Erythroblast (primary cell): ENCODE measurements at regions not wholly inside any gene's neighbourhood (a gene's known extent, or its start where the extent isn't known, plus 50 kb on each side); places are given as distances from the start of the nearest gene placed in this dataset.

Experiments used
- DNase-seq, 2 experiments: peaks; one replicate each; lab custom pipeline; 2025; lab: John Stamatoyannopoulos, UW
- GATA1 ChIP-seq: IDR thresholded peaks from 2 replicates; pipeline ENCODE4 v1.6.1; 2011; ENCODE audit warnings: low read depth, mild to moderate bottlenecking, control low read depth, low read length, moderate library complexity
- POLR2A ChIP-seq: IDR thresholded peaks from 2 replicates; pipeline ENCODE4 v1.6.1; 2011; ENCODE audit warnings: mild to moderate bottlenecking, low read length

DNA sequence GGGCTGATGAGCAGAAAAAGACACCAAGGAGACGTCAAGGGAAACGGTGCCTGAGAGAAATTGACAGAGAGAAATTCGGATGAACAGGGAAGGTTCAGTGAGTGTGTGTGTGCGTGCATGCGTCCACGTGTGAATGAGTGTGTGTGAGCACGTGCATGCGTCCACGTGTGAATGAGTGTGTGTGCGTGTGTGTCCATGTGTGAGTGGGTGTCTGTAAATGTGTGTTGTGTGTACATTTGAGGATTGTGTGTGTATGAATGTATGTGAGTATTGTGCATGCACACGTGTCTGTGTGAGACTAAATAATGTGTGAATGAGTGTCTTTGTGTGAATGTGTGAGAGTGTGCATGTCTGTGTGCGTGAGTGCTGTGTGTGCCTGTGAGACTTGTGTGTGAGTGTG lies 137.4 kb upstream of the MED13L start:
- TF ChIP-seq GATA1 (no peak), POLR2A (no peak)
- no peak for DNase-seq

DNA sequence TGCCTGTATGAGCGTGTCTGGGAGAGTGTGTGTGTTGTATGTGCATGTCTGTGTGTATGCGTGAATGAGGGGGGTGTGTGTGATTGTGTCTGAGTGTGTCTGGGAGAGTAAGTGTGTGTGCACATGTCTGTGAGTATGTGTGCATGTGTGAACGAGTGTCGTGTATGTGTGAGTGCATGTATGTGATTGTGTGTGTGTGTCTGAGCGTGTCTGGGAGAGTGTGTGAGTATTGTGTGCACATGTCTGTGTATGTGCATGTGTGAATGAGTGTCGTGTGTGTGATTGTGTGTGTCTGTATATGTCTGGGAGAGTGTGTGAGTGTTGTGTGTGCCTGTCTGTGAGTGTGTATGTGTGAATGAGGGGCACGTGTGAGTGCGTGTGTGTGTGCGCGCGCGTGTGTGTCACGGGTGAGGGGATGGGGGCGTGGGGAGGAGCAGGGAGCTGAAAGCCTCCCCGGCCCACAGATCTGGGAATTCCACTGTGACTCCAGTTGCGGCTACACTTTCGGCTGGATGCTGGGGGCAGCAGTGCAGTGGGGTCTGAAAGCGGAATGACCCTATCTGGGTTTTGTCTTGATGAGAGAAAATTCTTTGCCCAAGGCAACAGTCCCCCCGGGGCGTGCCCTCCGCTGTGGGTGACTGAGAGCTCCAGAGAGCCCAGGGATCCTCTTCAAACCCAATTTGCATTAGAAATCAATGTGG lies 138.1 kb upstream of the MED13L start:
- DNase-seq: no peak
- TF ChIP-seq GATA1: no peak
- no peak for TF ChIP-seq POLR2A

DNA sequence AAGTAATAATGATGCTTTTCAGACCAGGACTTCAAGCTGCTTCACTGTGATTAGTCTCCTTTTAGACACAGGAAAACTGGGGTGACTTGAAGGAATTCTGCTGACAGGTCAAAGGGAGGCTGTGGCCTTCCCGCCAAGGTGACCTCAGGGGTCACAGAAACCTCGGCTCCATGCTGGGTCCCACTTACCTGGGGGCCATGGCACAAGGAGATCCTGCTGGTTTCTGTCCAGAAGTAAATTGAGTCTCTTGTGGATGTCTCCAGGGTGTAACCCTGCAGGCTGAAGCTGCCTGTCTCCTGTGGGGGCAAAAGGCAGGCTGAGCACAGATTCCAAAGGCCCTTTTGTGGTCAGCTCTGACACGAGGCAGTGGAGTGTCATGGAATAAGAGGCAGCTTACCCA lies 138.7 kb upstream of the MED13L start:
- TF ChIP-seq GATA1: no peak
- no peak for TF ChIP-seq POLR2A
- DNase-seq: no peak

- no peak for TF ChIP-seq POLR2A
- no peak for TF ChIP-seq GATA1
- DNase-seq: no peak
Measured at GRCh38 chr12:116418551-116418950, 140.6 kb upstream of the MAP1LC3B2 start.

DNA sequence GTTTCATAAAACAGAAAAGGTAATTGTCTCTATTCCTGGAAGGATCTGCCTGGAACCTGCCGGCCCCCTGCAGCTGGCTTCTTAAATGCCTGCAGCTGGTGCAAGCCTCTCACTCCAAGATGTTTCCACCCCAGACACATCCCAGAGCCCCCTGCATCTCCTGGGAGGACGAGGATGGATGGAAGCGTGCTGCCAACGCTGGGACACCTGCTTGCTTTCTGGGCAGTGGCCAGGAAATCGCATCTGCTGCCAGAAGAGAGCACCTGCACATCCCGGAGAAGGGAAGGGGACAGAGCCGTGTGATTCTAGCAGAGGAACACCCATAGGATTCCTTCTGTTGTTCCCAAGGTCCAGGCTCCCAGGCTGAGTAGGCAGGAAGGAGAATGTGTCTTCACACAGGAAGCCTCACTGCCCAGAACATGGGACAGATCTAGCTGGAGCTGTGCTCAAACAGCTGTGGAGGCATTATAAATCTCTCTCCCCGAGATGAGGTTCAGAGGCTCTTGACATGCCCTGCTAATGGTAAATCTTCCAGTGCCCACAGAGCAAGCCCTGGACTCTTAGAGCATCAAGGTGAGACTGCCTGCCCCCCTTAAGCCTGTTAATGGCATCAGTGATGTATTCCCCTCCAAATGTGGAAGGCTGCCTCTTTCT lies 138.8 kb upstream of the MAP1LC3B2 start:
- no peak for DNase-seq
- TF ChIP-seq POLR2A: no peak
- TF ChIP-seq GATA1: no peak

- TF ChIP-seq POLR2A (no peak), GATA1 (no peak)
- no peak for DNase-seq
Measured at GRCh38 chr12:116421785-116422538, 137.2 kb upstream of the MAP1LC3B2 start.

DNA sequence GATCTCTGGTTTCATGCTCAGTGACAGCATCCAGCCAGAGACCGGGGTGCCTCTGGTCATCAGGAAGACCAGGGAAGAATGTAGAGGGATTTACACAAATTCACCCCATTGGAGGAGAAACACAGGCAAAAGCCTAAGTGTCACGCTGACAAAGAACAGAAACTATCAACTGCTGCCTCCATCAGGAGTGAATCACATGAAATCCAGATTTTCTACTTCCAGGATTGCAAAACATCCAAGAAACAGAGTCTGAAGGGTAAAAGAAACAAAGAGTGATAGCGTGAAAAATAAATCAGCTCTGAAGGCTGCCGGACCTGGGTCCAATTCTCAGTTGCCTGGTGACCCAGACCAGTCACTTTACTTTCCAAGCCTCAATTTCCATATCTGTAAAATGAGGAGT lies 136.1 kb upstream of the MAP1LC3B2 start:
- no peak for TF ChIP-seq POLR2A
- TF ChIP-seq GATA1: no peak

DNA sequence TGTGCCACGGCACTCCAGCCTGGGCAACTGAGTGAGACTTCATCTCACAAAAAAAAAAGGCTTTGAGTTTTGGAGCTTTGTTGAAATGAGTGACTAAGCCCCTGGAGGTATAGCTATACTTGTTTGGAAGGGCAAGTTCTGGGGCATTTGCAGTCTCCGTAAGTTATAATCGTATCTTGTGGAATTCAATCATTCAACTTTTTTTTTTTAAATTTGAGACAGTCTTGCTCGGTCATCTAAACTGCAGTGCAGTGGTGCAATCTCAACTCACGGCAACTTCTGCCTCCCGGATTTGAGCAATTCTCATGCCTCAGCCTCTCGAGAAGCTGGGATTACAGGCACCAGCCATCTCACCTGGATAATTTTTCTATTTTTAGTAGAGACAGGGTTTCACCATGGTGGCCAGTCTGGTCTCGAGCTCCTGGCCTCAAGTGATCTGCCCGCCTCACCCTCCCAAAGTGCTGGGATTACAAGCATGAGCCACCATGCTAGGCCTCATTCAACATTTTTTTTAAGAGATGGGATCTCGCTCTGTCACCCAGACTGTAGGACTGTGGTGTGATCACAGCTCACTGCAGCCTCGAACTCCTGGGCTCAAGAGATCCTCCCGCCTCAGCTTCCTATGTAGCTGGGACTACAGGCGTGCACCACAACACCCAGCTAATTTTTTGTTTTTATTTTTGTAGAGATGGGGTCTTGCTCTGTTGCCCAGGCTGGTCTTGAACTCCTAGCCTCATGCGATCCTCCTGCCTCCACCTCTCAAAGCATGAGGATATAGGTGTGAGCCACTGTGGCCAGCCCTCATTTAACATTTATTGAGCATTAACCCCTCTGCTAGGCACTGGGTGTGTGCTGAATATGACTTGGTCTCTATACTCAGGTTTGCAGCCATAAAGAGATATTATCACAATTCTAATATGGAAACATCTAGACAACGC lies 133.7 kb upstream of the MAP1LC3B2 start:
- no peak for TF ChIP-seq POLR2A
- no peak for TF ChIP-seq GATA1
- DNase-seq: no peak

More for the DNA sequence above, 136.1 kb upstream of the MAP1LC3B2 start:
- DNase-seq: no peak

DNA sequence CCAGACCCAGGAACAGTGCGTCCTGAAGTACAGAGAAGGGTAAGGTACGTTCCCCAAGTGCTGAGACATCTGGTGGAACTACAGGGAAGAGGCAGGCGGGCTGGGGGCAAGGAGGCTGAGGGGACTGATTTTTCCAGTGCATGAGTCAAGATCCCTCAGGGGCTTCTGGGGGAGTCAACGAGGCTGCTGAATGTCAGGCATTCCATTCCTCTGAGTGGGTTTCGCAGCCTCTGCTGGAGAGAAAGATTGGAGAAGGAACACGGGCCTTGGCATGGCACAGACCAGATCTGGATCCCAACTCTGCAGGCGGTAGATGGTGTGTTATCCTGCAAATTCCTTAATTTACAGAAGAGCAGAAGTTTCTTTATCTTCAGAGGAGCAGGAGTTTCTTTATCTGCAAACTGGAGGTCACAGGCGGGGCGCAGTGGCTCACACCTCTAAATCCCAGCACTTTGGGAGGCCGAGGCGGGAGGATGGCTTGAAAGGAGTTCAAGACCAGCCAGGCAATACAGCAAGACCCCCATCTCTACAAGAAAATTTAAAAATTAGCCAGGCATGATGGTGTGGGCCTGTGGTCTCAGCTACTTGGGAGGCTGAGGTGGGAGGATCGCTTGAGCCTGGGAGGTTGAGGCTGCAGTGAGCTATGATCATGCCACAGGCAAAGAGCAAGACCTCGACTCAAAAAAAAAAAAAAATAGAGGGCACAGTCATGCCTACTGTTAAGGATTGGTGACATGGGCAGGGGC lies 132.6 kb upstream of the MAP1LC3B2 start:
- DNase-seq: peak in 1 of 2 experiments; percentile 14
- TF ChIP-seq GATA1 (no peak), POLR2A (no peak)

DNA sequence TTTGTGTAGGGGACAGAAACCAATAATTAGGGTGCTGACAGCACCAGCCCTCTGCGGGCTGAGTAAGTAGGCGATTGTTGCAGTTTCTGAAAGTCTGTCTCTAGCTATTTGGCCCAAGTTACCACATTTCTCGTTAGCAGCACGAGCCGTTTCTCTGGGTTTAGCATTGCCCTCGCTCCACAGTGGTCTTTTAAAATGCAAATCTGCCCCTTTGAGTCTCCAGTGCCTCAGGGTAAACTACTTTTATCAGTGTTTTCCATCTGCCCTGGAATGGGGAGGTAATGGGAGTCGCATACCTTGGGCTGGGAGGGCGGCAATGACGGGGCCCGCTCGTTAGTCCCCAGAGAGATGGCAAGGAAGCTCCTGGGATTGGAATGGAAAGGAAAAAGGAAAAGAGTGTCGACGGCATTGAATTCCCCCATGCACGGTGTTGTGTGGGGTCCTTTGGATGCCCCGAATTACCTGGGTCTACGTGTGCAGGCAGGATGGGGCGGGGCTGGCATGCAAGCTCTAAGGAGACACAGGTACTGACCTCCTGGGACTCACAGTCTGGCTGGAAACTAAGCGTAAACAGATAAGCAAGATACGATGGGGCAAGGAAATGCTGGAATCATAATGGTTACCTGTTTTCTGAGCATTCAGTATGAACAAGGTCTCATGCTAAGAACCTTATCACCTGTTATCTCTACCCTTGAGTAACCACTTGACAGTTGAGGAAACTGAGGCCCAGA lies 131.8 kb upstream of the MAP1LC3B2 start:
- no peak for DNase-seq
- no peak for TF ChIP-seq POLR2A
- TF ChIP-seq GATA1: no peak

GRCh38 chr12:116429826-116430360 lies 129.3 kb upstream of the MAP1LC3B2 start:
- no peak for DNase-seq
- TF ChIP-seq GATA1: no peak
- TF ChIP-seq POLR2A: no peak
